GM23338 (cell line): ENCODE measurements at regions not wholly inside any gene's neighbourhood (a gene's known extent, or its start where the extent isn't known, plus 50 kb on each side); places are given as distances from the start of the nearest gene placed in this dataset.

Experiments
- CREB1 ChIP-seq: fragments of 250-450 bp; sonication (Bioruptor Pico); IDR thresholded peaks from 2 replicates; pipeline ENCODE4 v1.5.0; 2020; ENCODE audit warnings: low read depth, mild to moderate bottlenecking, moderate library complexity
- EZH2 ChIP-seq: fragments of 200-600 bp; sonication (generic); IDR thresholded peaks from one replicate; pipeline ENCODE4 v1.8.0; 2017; ENCODE audit warnings: antibody characterized with exemption, mild to moderate bottlenecking, low read depth; ENCODE audit not compliant: unreplicated experiment
- EZH2phosphoT487 ChIP-seq: fragments of 200-600 bp; sonication (generic); IDR thresholded peaks from one replicate; pipeline ENCODE4 v1.8.1; 2018; ENCODE audit warnings: antibody characterized with exemption; ENCODE audit not compliant: unreplicated experiment
- POLR2AphosphoS5 ChIP-seq: IDR thresholded peaks from 2 replicates; pipeline ENCODE4 v1.6.1; 2016; ENCODE audit warnings: antibody characterized with exemption, low read depth
- STAT1 ChIP-seq: IDR thresholded peaks from one replicate; pipeline ENCODE4 v1.6.1; 2016; ENCODE audit warnings: antibody characterized with exemption; ENCODE audit not compliant: unreplicated experiment
- TF ChIP-seq, protein P1 (sequence below), 2 experiments: fragments of 200-600 bp in 1 of 2; sonication (generic) in 1 of 2; conservative IDR thresholded peaks; 2 replicates each; pipeline versions ENCODE4 v1.5.1 to v1.6.1; 2016 to 2017; ENCODE audit warnings: antibody characterized with exemption in 2 of 2, low read depth in 2 of 2, mild to moderate bottlenecking in 2 of 2, moderate library complexity in 1 of 2
- TF ChIP-seq, protein P2 (sequence below): IDR thresholded peaks from 2 replicates; pipeline ENCODE4 v1.6.1; 2016; ENCODE audit warnings: antibody characterized with exemption
- TF ChIP-seq, protein P3 (sequence below): IDR thresholded peaks from one replicate; pipeline ENCODE4 v1.6.1; 2018; ENCODE audit warnings: antibody characterized with exemption; ENCODE audit not compliant: unreplicated experiment

DNA sequence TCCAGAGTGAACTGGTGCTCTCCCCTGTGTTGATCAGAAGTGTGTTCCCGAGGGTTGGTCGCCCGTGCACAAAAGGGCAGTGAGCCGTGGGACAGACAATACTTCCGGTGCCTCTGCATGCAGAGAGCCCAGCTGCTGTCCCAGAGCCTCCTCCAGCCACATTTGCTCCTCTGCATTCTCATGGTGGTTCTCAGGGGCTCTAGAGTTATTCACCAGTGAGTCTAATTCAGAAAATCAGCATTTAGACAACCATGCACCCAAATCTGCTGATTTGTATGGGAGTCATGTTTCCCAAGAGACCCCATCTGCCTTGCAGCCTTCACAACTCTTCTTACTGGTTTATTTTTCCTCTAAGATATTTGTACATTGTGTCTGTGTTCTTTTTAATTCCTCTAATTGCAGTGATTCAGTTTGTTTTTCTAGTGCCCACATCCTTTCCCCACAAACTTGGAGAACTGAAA lies 107.0 kb upstream of the SPRED1 start:
- TF ChIP-seq EZH2 = no peak
- TF ChIP-seq, protein P1, sequence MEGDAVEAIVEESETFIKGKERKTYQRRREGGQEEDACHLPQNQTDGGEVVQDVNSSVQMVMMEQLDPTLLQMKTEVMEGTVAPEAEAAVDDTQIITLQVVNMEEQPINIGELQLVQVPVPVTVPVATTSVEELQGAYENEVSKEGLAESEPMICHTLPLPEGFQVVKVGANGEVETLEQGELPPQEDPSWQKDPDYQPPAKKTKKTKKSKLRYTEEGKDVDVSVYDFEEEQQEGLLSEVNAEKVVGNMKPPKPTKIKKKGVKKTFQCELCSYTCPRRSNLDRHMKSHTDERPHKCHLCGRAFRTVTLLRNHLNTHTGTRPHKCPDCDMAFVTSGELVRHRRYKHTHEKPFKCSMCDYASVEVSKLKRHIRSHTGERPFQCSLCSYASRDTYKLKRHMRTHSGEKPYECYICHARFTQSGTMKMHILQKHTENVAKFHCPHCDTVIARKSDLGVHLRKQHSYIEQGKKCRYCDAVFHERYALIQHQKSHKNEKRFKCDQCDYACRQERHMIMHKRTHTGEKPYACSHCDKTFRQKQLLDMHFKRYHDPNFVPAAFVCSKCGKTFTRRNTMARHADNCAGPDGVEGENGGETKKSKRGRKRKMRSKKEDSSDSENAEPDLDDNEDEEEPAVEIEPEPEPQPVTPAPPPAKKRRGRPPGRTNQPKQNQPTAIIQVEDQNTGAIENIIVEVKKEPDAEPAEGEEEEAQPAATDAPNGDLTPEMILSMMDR (conservative IDR thresholded peaks at IDR 0.05; ENCODE audit: low read depth in 2 of 2) = no peak
- TF ChIP-seq, protein P2, sequence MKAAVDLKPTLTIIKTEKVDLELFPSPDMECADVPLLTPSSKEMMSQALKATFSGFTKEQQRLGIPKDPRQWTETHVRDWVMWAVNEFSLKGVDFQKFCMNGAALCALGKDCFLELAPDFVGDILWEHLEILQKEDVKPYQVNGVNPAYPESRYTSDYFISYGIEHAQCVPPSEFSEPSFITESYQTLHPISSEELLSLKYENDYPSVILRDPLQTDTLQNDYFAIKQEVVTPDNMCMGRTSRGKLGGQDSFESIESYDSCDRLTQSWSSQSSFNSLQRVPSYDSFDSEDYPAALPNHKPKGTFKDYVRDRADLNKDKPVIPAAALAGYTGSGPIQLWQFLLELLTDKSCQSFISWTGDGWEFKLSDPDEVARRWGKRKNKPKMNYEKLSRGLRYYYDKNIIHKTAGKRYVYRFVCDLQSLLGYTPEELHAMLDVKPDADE = no peak
- no peak for TF ChIP-seq CREB1 (CRISPR knock-in tag)
- no peak for TF ChIP-seq POLR2AphosphoS5
- TF ChIP-seq STAT1 = no peak
- TF ChIP-seq, protein P3, sequence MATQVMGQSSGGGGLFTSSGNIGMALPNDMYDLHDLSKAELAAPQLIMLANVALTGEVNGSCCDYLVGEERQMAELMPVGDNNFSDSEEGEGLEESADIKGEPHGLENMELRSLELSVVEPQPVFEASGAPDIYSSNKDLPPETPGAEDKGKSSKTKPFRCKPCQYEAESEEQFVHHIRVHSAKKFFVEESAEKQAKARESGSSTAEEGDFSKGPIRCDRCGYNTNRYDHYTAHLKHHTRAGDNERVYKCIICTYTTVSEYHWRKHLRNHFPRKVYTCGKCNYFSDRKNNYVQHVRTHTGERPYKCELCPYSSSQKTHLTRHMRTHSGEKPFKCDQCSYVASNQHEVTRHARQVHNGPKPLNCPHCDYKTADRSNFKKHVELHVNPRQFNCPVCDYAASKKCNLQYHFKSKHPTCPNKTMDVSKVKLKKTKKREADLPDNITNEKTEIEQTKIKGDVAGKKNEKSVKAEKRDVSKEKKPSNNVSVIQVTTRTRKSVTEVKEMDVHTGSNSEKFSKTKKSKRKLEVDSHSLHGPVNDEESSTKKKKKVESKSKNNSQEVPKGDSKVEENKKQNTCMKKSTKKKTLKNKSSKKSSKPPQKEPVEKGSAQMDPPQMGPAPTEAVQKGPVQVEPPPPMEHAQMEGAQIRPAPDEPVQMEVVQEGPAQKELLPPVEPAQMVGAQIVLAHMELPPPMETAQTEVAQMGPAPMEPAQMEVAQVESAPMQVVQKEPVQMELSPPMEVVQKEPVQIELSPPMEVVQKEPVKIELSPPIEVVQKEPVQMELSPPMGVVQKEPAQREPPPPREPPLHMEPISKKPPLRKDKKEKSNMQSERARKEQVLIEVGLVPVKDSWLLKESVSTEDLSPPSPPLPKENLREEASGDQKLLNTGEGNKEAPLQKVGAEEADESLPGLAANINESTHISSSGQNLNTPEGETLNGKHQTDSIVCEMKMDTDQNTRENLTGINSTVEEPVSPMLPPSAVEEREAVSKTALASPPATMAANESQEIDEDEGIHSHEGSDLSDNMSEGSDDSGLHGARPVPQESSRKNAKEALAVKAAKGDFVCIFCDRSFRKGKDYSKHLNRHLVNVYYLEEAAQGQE = no peak
- TF ChIP-seq EZH2phosphoT487 = no peak
